HG03097 (cell line): ENCODE measurements at regions not wholly inside any gene's neighbourhood (a gene's known extent, or its start where the extent isn't known, plus 50 kb on each side); places are given as distances from the start of the nearest gene placed in this dataset.

Experiments used
- ATAC-seq: cut with Tn5 transposase; IDR thresholded peaks from one replicate; pipeline ENCODE4 v1.9.1; 2021; ENCODE audit not compliant: unreplicated experiment, low FRiP score

- ATAC-seq = no peak
Observed at GRCh38 chr6:43840490-43841218, 70.6 kb downstream of the VEGFA start.

GRCh38 chr6:43838276-43839036, 68.4 kb downstream of the VEGFA start:
- no peak for ATAC-seq

GRCh38 chr6:43837507-43837906, 67.5 kb downstream of the VEGFA start:
- ATAC-seq = no peak

GRCh38 chr6:43836507-43837240, 66.7 kb downstream of the VEGFA start:
- ATAC-seq = no peak
